Chondrocyte (in vitro differentiated cells): ENCODE measurements at regions not wholly inside any gene's neighbourhood (a gene's known extent, or its start where the extent isn't known, plus 50 kb on each side); places are given as distances from the start of the nearest gene placed in this dataset.

Experiments
- DNase-seq: peaks from one replicate; pipeline ENCODE4 v3.0.0; 2021; ENCODE audit warnings: mixed read lengths, low spot score
- H3K27ac Mint-ChIP-seq: one replicate; pipeline ENCODE4 v1.8.0; 2021; ENCODE audit warnings: mild to moderate bottlenecking, moderate library complexity, mixed read lengths; ENCODE audit not compliant: unreplicated experiment
- H3K27me3 Mint-ChIP-seq: 2 replicates; pipeline ENCODE4 v1.8.0; 2021; ENCODE audit warnings: low read depth, mixed read lengths
- H3K36me3 Mint-ChIP-seq: 2 replicates; pipeline ENCODE4 v1.8.0; 2021; ENCODE audit warnings: low read depth, mixed read lengths
- H3K4me1 Mint-ChIP-seq: 2 replicates; pipeline ENCODE4 v1.8.0; 2021; ENCODE audit warnings: low read depth, mild to moderate bottlenecking, mixed read lengths
- H3K4me3 Mint-ChIP-seq: one replicate; pipeline ENCODE4 v1.8.0; 2021; ENCODE audit warnings: mild to moderate bottlenecking, moderate library complexity, mixed read lengths; ENCODE audit not compliant: unreplicated experiment
- H3K9me3 Mint-ChIP-seq: 2 replicates; pipeline ENCODE4 v1.8.0; 2021; ENCODE audit warnings: low read depth, mixed read lengths
- TF ChIP-seq, protein P1 (sequence below): fragments of 200-600 bp; sonication (generic); IDR thresholded peaks from 2 replicates; pipeline ENCODE4 v1.5.0; 2021; ENCODE audit warnings: antibody characterized with exemption, mild to moderate bottlenecking, moderate library complexity

DNA sequence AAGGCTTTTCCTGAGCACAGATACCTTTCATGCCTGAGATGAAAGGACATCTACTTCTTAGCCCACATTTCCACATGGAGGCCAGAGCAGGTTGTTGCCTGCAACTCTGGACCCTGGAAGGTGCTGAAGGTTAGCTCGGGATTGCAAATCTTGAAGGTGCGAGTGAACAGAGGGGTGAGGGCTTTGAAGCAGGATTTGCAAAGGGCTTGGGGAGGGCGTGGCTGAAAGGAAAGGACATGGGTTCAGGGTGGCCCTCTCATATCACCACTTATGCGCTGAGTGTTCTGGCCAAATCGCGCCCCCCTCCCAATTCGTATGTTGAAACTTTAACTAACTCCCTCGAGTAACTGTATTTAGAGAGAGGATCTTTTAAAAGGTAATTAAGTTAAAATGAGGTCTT is 501.6 kb downstream of the MIAT start:
- H3K9me3 Mint-ChIP-seq, result no peaks in the 10 kb centered on the region
- H3K4me3 Mint-ChIP-seq, result no peak overlapping the region
- DNase-seq, result no peak
- no peaks in the 10 kb centered on the region for H3K36me3 Mint-ChIP-seq
- no peak overlapping the region for H3K27ac Mint-ChIP-seq
- TF ChIP-seq, protein P1, sequence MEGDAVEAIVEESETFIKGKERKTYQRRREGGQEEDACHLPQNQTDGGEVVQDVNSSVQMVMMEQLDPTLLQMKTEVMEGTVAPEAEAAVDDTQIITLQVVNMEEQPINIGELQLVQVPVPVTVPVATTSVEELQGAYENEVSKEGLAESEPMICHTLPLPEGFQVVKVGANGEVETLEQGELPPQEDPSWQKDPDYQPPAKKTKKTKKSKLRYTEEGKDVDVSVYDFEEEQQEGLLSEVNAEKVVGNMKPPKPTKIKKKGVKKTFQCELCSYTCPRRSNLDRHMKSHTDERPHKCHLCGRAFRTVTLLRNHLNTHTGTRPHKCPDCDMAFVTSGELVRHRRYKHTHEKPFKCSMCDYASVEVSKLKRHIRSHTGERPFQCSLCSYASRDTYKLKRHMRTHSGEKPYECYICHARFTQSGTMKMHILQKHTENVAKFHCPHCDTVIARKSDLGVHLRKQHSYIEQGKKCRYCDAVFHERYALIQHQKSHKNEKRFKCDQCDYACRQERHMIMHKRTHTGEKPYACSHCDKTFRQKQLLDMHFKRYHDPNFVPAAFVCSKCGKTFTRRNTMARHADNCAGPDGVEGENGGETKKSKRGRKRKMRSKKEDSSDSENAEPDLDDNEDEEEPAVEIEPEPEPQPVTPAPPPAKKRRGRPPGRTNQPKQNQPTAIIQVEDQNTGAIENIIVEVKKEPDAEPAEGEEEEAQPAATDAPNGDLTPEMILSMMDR, result no peak
- H3K4me1 Mint-ChIP-seq, result peaks cover 13% of the 10 kb centered on the region
- no peaks in the 10 kb centered on the region for H3K27me3 Mint-ChIP-seq

GRCh38 chr22:27159716-27160295 is 502.4 kb downstream of the MIAT start:
- peaks cover 13% of the 10 kb centered on the region for H3K4me1 Mint-ChIP-seq
- H3K36me3 Mint-ChIP-seq, result no peaks in the 10 kb centered on the region
- no peak for DNase-seq
- H3K27ac Mint-ChIP-seq, result no peak overlapping the region
- H3K27me3 Mint-ChIP-seq, result no peaks in the 10 kb centered on the region
- TF ChIP-seq, protein P1, result no peak
- H3K9me3 Mint-ChIP-seq, result no peaks in the 10 kb centered on the region
- H3K4me3 Mint-ChIP-seq, result no peak overlapping the region

DNA sequence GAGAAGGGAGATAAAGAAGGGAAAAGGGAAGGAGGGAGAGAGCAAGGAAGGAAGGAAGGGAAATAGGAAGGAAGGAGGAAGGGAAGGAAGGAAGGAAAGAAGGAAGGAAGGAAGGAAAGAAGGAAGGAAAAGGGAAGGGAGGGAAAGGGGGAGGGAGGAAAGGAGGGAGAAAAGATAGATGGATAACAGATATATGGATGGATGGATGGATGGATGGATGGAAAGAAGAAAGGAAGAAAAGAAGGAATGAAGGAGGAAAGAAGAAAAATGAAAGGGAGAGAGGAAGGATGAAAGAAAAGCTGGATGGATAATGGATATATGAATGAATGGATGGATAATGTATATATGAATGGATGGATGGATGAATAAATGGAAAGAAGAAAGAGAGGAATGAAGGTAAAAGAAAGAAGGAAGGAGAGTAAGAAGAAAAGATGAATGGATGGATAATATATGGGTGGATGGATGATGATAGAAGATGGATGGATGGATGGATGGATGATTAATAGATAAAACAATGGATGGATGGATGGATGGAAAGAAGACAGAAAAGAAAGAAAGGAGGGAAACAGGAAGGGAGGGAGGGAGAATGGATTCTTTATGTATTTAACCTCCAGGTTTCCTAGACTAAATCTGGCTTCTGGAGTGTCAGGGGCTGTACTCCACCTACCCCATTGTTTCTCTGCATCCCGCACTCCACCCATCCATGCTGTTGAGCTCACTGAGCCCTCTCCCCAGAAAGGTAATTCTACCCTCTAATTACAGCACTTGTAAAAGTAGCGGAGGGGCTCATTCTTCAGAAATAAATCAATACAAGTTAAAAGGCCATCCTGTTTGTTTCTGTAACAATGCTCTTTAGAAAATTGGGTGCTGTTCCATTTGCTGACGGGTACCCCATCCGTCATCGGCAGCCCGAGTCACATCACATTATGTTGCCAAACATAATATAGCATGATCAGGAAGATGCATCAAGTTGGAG is 506.1 kb downstream of the MIAT start:
- no peak overlapping the region for H3K4me3 Mint-ChIP-seq

GRCh38 chr22:27164781-27165503 is 507.6 kb downstream of the MIAT start:
- TF ChIP-seq, protein P1, result no peak
- H3K4me3 Mint-ChIP-seq, result no peak overlapping the region
- no peak for DNase-seq
- H3K9me3 Mint-ChIP-seq, result no peaks in the 10 kb centered on the region
- no peaks in the 10 kb centered on the region for H3K36me3 Mint-ChIP-seq
- no peaks in the 10 kb centered on the region for H3K27me3 Mint-ChIP-seq
- H3K4me1 Mint-ChIP-seq, result peaks cover 5% of the 10 kb centered on the region
- no peak overlapping the region for H3K27ac Mint-ChIP-seq

More for the DNA sequence above, 506.1 kb downstream of the MIAT start:
- Mint-ChIP-seq H3K27me3 (no peaks in the 10 kb centered on the region), H3K36me3 (no peaks in the 10 kb centered on the region), H3K4me1 (peaks cover 5% of the 10 kb centered on the region), H3K9me3 (no peaks in the 10 kb centered on the region), H3K27ac (no peak overlapping the region)
- TF ChIP-seq, protein P1, result no peak
- no peak for DNase-seq

GRCh38 chr22:27168681-27169080 is 511.3 kb downstream of the MIAT start:
- no peaks in the 10 kb centered on the region for H3K27me3 Mint-ChIP-seq

More at GRCh38 chr22:27168681-27169080, 511.3 kb downstream of the MIAT start:
- Mint-ChIP-seq H3K4me1 (peaks cover 12% of the 10 kb centered on the region), H3K27ac (no peak overlapping the region), H3K9me3 (no peaks in the 10 kb centered on the region), H3K36me3 (no peaks in the 10 kb centered on the region), H3K4me3 (no peak overlapping the region)
- no peak for DNase-seq
- TF ChIP-seq, protein P1, result no peak
